IMR-90 (cell line): ENCODE measurements at regions not wholly inside any gene's neighbourhood (a gene's known extent, or its start where the extent isn't known, plus 50 kb on each side); places are given as distances from the start of the nearest gene placed in this dataset.
"Not testable (repeated sequence)": the region's sequence is repeated elsewhere in the genome, so short reads cannot be mapped to it uniquely, and the experiment has no call there.

Source experiments
- CEBPB ChIP-seq: IDR thresholded peaks from 2 replicates; pipeline ENCODE4 v1.6.1; 2012; ENCODE audit warnings: low read depth, low read length, improper control_type of control experiment
- CHD1 ChIP-seq: IDR thresholded peaks from 2 replicates; pipeline ENCODE4 v1.6.1; 2012; ENCODE audit warnings: low read depth, low read length, improper control_type of control experiment
- FOS ChIP-seq: fragments of 150-350 bp; IDR thresholded peaks from 2 replicates; pipeline ENCODE4 v1.6.1; 2016; ENCODE audit warnings: low read depth, low read length
- MAFK ChIP-seq: IDR thresholded peaks from 2 replicates; pipeline ENCODE4 v1.6.1; 2012; ENCODE audit warnings: low read depth, low read length, improper control_type of control experiment
- MAZ ChIP-seq: IDR thresholded peaks from 2 replicates; pipeline ENCODE4 v1.6.1; 2012; ENCODE audit warnings: low read depth, mild to moderate bottlenecking, low read length, improper control_type of control experiment, moderate library complexity, borderline replicate concordance
- MXI1 ChIP-seq: IDR thresholded peaks from 2 replicates; pipeline ENCODE4 v1.6.1; 2012; ENCODE audit warnings: low read depth, mild to moderate bottlenecking, low read length, moderate library complexity, borderline replicate concordance
- POLR2A ChIP-seq: IDR thresholded peaks from 2 replicates; pipeline ENCODE4 v1.6.1; 2012; ENCODE audit warnings: mild to moderate bottlenecking, low read depth, low read length
- RAD21 ChIP-seq: IDR thresholded peaks from 2 replicates; pipeline ENCODE4 v1.6.1; 2012; ENCODE audit warnings: low read length, improper control_type of control experiment
- RCOR1 ChIP-seq: IDR thresholded peaks from 2 replicates; pipeline ENCODE4 v1.6.1; 2012; ENCODE audit warnings: mild to moderate bottlenecking, low read length, improper control_type of control experiment; ENCODE audit not compliant: insufficient replicate concordance
- RFX5 ChIP-seq: IDR thresholded peaks from 2 replicates; pipeline ENCODE4 v1.8.0; 2012; ENCODE audit warnings: low read depth, mild to moderate bottlenecking, low read length, moderate library complexity
- SMC3 ChIP-seq: fragments of 150-350 bp; IDR thresholded peaks from 2 replicates; pipeline ENCODE4 v1.6.1; 2016; ENCODE audit warnings: low read depth, mild to moderate bottlenecking, antibody characterized with exemption, low read length, moderate library complexity
- TF ChIP-seq, protein P1 (sequence below): conservative IDR thresholded peaks from 2 replicates; pipeline ENCODE4 v1.5.1; 2012; ENCODE audit warnings: mild to moderate bottlenecking, low read depth, low read length, improper control_type of control experiment

DNA sequence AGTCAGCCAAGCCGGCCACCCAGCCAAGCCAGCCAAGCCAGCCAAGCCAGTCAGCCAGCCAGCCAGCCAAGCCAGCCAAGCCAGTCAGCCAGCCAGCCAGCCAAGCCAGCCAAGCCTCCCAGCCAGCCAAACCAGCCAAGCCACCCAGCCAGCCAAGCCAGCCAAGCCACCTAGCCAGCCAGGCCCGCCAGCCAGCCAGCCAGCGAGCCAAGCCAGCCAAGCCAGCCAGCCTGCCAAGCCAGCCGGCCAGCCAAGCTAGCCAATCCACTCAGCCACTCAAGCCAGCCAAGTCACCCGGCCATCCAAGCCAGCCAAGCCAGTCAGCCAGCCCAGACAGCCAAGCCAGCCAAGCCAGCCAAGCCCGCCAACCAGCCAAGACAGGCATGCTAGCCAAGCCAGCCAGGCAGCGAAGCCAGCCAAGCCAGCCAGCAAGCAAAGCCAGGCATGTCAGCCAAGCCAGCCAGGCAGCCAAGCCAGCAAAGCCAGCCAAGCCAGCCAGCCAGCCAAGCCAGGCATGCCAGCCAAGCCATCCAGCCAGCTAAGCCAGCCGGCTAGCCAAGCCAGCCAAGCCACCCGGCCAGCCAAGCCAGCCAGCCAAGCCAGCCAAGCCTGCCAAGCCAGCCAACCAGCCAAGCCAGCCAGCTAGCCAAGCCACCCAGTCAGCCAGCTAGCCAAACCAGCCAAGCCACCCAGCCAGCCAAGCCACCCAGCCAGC is 351.2 kb upstream of the PLGLB2 start:
- not testable (repeated sequence) for TF ChIP-seq RFX5, RCOR1, RAD21, POLR2A, MXI1, MAFK, SMC3, CHD1, CEBPB, MAZ, FOS
- TF ChIP-seq, protein P1, sequence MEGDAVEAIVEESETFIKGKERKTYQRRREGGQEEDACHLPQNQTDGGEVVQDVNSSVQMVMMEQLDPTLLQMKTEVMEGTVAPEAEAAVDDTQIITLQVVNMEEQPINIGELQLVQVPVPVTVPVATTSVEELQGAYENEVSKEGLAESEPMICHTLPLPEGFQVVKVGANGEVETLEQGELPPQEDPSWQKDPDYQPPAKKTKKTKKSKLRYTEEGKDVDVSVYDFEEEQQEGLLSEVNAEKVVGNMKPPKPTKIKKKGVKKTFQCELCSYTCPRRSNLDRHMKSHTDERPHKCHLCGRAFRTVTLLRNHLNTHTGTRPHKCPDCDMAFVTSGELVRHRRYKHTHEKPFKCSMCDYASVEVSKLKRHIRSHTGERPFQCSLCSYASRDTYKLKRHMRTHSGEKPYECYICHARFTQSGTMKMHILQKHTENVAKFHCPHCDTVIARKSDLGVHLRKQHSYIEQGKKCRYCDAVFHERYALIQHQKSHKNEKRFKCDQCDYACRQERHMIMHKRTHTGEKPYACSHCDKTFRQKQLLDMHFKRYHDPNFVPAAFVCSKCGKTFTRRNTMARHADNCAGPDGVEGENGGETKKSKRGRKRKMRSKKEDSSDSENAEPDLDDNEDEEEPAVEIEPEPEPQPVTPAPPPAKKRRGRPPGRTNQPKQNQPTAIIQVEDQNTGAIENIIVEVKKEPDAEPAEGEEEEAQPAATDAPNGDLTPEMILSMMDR: not testable (repeated sequence)
